GM04504 (cell line): ENCODE measurements at regions not wholly inside any gene's neighbourhood (a gene's known extent, or its start where the extent isn't known, plus 50 kb on each side); places are given as distances from the start of the nearest gene placed in this dataset.
A peak's percentile ranks its signal among the peaks of the same experiment; 100 is the strongest.

Source experiments
- DNase-seq: peaks from one replicate; pipeline ENCODE4 v3.0.0-alpha.2; 2012; ENCODE audit warnings: low read depth

DNA sequence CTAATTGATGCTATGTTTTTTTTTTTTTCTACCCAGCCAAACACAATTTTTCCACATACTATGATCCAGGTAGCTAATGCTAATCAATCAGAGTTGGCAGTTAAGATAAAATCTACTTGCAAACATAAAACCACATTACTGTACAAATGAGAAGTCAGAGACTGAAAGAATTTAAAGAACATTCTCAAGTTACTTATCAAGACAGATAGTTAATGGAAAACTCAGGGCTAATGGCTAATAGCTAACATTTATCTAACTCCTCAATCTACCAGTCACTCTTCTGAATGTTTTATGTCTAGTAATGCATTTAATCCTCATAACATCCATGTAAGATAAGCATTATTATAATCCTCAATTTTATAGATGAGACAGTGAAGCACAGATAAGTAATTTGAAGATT, 537.6 kb upstream of the SETBP1 start:
- DNase-seq, result no peak

DNA sequence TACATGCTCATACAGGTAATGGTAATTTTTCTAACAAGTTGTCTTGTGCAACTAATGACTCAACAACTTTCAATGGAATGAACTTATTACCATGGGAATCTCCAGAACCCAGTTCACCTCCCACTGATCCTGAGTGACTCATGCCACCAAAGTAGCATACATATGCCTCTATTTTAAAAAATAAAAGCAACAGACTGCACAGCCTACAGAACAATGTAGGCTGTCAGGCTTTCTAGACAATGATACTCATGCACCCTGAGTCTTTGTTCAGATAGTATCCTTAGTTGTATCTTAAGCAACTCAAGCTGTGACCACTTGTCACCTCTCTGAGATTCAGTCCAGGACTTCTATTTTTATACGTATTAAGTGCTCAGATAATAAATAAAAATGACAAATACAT, 531.0 kb upstream of the SETBP1 start:
- peak; percentile 6 for DNase-seq

DNA sequence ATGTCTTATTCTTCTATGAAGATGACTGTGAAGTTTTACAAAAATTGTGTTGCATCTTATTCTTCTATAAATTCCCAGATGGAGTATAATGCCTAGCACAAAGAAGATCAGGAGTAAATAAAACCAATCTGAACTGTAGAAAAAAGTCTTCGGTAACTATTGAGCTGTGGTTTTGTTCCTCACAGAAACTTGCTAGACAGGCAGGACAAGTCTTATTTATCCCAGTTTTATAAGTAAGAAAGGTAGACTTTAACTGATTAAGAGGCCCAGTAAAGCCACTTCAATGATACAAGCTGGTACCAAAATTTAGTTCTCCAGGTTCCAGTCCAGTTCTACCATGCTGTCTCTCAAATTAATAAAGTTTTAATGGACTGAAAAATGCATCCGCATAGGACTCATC, 526.7 kb upstream of the SETBP1 start:
- no peak for DNase-seq

DNA sequence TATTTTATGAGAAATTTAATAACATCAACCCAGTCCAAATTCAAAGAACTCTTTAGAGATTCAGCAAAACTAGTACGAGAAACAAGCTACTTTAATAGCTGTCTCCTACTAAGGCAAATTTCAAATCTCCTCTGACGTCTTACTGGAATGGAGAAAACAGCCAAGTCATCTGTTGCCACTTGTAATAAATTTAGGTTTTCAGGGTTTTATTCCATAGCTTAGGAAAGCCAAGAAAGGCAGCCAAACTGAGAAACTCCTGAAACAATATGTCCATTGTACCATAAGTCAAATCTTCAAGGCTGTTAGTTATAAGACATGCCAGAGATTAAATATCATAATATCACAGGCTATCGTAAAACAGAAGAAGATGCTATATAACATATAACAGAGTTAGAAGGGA, 524.6 kb upstream of the SETBP1 start:
- no peak for DNase-seq

DNA sequence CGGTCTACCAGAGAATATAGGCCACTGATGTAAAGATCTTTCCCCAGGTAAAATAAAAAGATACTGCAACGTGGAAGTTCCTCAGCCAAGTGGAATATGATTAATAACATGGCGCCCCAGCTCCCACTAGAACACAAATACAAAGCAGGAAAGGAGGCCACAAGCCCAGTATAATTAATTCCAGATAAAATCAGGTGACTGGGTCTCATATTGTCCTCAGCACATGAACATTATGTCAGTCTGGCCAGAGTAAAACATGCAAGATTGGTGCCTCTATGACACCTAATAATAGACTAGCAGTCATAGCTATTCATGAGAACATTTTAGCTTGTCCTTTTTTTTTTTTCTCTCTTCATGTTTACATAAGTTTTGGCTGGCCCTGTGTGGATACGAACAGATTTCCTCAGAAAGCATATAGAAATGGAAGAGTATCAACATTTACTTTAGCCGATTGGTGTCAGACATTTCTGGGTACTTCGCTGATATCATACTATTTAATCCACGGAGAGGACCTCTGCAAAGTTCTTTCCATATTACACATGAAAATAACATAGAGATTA, 523.8 kb upstream of the SETBP1 start:
- no peak for DNase-seq

GRCh38 chr18:44170208-44170880, 510.3 kb upstream of the SETBP1 start:
- no peak for DNase-seq

DNA sequence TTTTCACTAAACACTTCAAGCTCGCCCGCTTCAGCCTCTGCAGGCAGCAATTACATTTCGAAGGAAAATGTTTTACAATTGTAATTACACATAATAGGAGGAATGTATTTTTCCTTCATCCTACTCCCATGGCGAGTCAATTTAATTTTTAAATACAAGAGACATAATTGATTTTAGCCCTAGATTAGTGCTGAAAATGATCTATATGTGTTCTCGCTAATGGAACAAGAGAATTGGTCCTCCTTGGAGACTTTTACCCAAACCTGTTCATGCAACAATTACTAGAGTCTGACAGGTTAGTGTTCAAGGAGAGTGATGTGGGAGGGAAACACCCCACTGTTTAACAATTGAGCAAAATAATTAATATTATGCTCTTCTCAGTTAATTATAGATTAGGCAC, 509.4 kb upstream of the SETBP1 start:
- DNase-seq, result no peak

DNA sequence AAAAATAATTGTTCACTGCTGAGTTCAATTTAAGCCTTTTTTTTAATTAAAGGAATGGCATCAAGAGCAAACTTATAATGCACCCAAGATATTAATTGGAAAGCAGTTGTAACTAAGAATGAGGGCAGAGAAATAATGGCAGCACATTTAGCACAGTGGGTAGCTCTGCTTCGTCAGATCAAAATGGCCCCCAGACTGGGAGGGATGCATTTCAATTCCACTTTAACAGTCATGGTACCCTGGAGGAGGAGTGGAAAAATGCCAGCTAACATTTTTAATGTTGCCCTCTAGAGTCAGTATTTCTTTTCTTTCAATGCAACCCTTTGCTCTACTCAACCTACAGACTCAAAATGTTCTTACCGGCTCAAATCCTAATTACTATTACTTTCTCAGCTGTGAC, 504.8 kb upstream of the SETBP1 start:
- no peak for DNase-seq

DNA sequence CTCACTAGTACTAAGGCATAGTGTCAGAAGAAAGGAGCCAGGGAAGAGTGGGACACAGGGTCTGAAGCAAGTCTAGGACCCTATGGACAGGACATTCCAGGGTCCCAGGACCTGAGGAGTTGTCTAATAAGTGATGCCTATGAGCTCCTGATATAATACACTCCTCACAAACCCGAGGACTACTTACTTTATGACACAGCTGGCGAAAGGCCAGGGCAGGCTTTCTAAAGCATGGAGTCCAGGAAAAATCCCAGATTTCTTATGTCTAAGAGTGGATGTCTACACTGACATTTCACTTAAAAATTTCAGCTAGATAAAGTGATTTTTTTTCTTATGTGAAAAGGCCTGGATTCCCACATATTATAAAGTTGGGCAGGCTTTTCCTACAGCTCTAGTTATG, 502.2 kb upstream of the SETBP1 start:
- DNase-seq, result no peak

DNA sequence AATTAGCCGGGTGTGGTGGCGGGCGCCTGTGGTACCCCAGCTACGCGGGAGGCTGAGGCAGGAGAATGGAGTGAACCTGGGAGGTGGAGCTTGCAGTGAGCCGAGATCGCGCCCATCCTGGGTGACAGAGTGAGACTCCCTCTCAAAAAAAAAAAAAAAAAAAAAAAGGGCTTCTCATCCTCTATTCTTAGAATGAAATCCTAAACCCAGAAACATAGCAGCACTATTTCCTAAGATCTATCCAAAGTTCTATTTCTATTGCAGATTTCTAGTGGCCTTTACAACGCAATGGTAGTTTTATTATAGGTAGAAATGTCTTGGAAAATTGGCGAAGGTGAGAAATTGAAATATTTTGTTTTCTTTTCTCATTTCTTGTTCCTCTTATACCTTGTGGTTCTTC, 501.0 kb upstream of the SETBP1 start:
- DNase-seq, result no peak

DNA sequence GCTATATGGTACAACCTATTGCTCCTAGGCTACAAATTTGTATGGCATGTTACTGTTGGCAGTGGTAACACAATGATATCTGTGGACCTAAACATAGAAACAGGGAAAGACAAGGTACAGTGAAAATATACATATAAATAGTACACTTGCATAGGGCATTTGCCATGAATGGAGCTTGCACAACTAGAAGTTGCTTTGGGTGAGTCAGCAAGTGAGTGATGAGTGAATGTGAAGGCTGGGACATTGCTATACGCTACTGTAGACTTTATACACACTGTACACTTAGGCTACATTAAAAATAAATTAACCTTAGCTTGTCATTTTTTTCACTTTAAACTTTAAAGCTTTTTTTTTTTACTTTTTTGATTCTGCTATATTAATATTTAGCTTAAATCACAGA, 500.0 kb upstream of the SETBP1 start:
- no peak for DNase-seq

GRCh38 chr18:44181951-44182747, 498.5 kb upstream of the SETBP1 start:
- no peak for DNase-seq

GRCh38 chr18:44186001-44186400, 494.7 kb upstream of the SETBP1 start:
- DNase-seq, result no peak

GRCh38 chr18:44187090-44187489, 493.6 kb upstream of the SETBP1 start:
- no peak for DNase-seq

DNA sequence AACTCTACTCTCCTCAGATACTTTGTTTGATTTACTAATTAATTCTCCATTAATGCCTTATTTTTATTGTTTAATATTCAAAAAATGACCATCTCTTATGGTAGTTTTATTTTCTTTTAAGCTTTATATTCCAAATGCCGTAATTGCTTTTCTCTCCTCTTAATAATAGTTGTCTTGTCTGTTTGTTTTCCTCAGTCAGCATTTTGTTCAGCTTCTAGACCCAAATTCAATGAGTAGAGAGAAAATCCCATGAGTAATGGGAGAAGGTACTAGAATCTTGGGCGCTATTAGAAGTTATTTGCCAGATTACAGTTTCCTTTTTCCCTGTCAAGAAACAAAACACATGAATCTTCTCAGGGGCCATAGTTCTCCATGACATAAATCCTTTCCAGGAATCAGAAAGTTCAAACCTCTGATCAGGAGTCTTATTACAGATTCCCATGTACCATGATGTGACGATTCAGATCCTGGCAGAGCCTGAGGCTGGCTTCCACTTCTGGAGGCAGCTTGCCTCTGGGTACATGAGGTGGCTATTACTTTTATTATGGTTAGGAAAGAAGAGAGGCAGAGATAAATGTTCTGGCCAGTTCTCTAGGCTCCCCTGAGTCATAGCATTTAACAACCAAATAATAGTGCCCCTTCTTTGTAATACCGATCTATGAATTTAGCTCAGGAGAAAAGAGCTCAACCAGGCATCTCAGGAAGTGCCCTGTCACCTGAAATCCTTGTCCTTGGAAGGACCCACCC, 485.1 kb upstream of the SETBP1 start:
- no peak for DNase-seq

GRCh38 chr18:44197832-44198611, 482.7 kb upstream of the SETBP1 start:
- no peak for DNase-seq

GRCh38 chr18:44198612-44199284, 481.9 kb upstream of the SETBP1 start:
- DNase-seq, result no peak

DNA sequence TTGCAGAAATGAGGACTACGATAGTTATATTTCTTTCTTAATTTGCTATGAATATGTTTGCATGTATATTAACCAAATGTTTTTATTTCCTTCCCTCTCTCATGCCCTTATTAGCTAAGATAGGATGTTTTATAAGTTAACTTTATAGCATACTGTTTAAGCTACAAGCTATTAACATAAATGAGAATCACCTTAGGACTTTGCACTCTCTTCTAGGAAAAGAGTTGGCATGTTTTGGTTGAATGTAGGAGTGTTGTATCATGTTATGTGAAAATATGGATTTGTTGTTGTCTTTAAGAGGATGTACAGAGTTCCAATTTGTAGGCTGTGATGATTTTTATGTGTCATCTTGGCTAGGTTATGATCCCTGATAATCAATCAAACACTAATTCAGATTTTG, 467.4 kb upstream of the SETBP1 start:
- DNase-seq, result no peak

DNA sequence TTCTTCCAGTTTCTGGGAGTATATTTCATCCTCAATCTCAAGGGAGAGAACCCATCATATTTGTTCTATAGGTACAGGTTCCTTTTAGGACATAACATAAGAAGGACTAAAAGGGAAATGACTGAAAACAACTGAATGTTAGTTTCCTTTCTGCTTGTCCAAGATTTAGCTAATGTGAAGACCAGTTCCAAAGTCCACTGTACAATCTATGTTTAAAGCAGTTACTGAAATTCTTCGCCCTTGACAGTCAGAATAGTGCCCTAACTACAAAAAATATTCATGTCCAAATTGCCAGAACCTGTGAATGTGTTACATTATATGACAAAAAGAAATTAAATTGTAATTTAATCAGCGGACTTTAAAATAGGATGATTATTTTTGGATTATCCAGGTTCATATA, 466.3 kb upstream of the SETBP1 start:
- DNase-seq, result no peak

DNA sequence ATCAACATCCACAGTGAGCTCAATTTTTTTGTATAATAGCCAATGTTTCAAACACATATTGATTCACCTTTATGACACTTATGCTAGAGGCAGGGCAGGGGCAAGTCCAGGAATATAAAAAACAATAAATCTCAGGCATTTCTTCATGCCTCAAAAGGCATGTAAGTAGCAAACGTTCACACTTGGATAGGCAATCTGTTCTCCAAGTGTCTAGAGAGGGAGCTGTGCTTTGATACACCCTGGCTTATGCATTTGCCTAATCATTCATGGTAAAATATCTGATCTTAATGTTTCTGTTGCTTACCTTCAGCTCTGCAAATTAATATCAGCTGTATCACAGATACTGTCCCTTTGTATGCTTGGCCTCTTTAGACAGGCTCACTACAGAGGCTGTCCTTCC, 464.5 kb upstream of the SETBP1 start:
- no peak for DNase-seq

- DNase-seq, result no peak
Observed at GRCh38 chr18:44227501-44227900, 453.2 kb upstream of the SETBP1 start.
